ENCODE measurements at regions not wholly inside any gene's neighbourhood (a gene's known extent, or its start where the extent isn't known, plus 50 kb on each side); places are given as distances from the start of the nearest gene placed in this dataset.

GRCh38 chr2:14551069-14551468 is 81.4 kb upstream of the LRATD1 start:
- no peak for TF ChIP-seq EP300 (IDR thresholded peaks at IDR 0.05; ENCODE audit: low read depth in 2 of 2, low read length in 2 of 2)
- no peak for TF ChIP-seq EP300 (CRISPR knock-in tag; IDR thresholded peaks at IDR 0.05; ENCODE audit: borderline replicate concordance)
- no peak for TF ChIP-seq MEIS1 (CRISPR knock-in tag; IDR thresholded peaks at IDR 0.05; ENCODE audit: borderline replicate concordance)

Measured in HepG2 (cell line).